Spleen (tissue), 11 donors: ENCODE measurements at regions not wholly inside any gene's neighbourhood (a gene's known extent, or its start where the extent isn't known, plus 50 kb on each side); places are given as distances from the start of the nearest gene placed in this dataset.

ENCODE experiments used
- DNase-seq: peaks from one replicate; pipeline ENCODE4 v3.0.0-alpha.2; 2020
- H3K27ac ChIP-seq, 8 donors: fragments of 200-600 bp; sonication (generic) in 7 of 8; 1 replicate in 4 of 8; 2 replicates in 4 of 8; pipeline versions ENCODE4 v1.5.0 to v1.8.0; 2016 to 2021; ENCODE audit warnings: inconsistent platforms in 4 of 8, mild to moderate bottlenecking in 4 of 8, moderate library complexity in 1 of 8
- H3K27me3 ChIP-seq, 7 donors: fragments of 200-600 bp; sonication (generic) in 6 of 7; replicated peaks in 1 of 7; 1 replicate in 4 of 7; 2 replicates in 3 of 7; pipeline versions ENCODE4 v1.5.0 to v1.8.0; 2016 to 2021; ENCODE audit warnings: inconsistent platforms in 3 of 7, mild to moderate bottlenecking in 1 of 7
- H3K36me3 ChIP-seq, 6 donors: fragments of 200-600 bp; sonication (generic) in 5 of 6; 1 replicate in 4 of 6; 2 replicates in 2 of 6; pipeline versions ENCODE4 v1.5.0 to v1.8.0; 2016 to 2021; ENCODE audit warnings: inconsistent platforms in 2 of 6
- H3K4me1 ChIP-seq, 6 donors: fragments of 200-600 bp; sonication (generic) in 5 of 6; 1 replicate in 3 of 6; 2 replicates in 3 of 6; pipeline versions ENCODE4 v1.5.0 to v1.8.0; 2016 to 2021; ENCODE audit warnings: inconsistent platforms in 3 of 6
- H3K4me3 ChIP-seq, 8 donors: fragments of 200-600 bp; sonication (generic) in 7 of 8; 1 replicate in 4 of 8; 2 replicates in 4 of 8; pipeline versions ENCODE4 v1.5.0 to v1.8.0; 2016 to 2021; ENCODE audit warnings: inconsistent platforms in 4 of 8, mild to moderate bottlenecking in 4 of 8, moderate library complexity in 2 of 8
- H3K9me3 ChIP-seq, 8 donors: fragments of 200-600 bp; sonication (generic) in 7 of 8; 1 replicate in 4 of 8; 2 replicates in 4 of 8; pipeline versions ENCODE4 v1.5.0 to v1.8.0; 2016 to 2021; ENCODE audit warnings: inconsistent platforms in 4 of 8
- CTCF ChIP-seq, 11 experiments: fragments of 200-600 bp in 7 of 11; fragments of 450-650 bp in 4 of 11; sonication (generic) in 4 of 11; IDR thresholded peaks in 8 of 11; conservative IDR thresholded peaks in 3 of 11; 1 replicate in 7 of 11; 2 replicates in 4 of 11; pipeline versions ENCODE4 v1.4.0 to v1.8.0; 2016 to 2021; ENCODE audit warnings: antibody characterized with exemption in 11 of 11, inconsistent platforms in 4 of 11, mild to moderate bottlenecking in 1 of 11
- POLR2A ChIP-seq, 3 donors: fragments of 450-650 bp; IDR thresholded peaks; one replicate each; pipeline ENCODE4 v1.5.1; 2017; ENCODE audit warnings: antibody characterized with exemption in 3 of 3, mild to moderate bottlenecking in 1 of 3
- POLR2AphosphoS5 ChIP-seq, 3 donors: sonication (generic); formaldehyde crosslinking; IDR thresholded peaks; one replicate each; pipeline ENCODE4 v1.5.1; 2017; ENCODE audit warnings: antibody characterized with exemption in 3 of 3
- WGBS, 5 donors: extraction: QIAGEN DNeasy Blood & Tissue Kit in 3 of 5; methylation state at CpG; one replicate each; pipeline versions ENCODE4 v1.1.5 to v1.1.7; 2013 to 2018; 5-methylcytosine and 5-hydroxymethylcytosine counted together
- intact Hi-C: fragments of 100-400 bp; cut with DNase I; formaldehyde crosslinking; loops from one replicate; pipeline ENCODE4 v1.15.0; 2023; ENCODE audit warnings: low total_unique reads
- donor health status: healthy with polysubstance abuse.
- donor health status: DM: no; HTN: no; CAD: no; lungs with moderate emphysema.
- donor health status: DM: no; HTN: no; CAD: no.
- donor health status: Bipolar disorder and iron deficiency.
- donor health status: healthy.
- donor health status: DM: no; HTN: no; CAD: no.
- donor health status: DM: yes; HTN: yes; CAD: no.

- H3K9me3 ChIP-seq: no peaks in the 10 kb centered on the region
- no peak overlapping the region for H3K4me3 ChIP-seq
- H3K4me1 ChIP-seq: no peaks in the 10 kb centered on the region
- no peak overlapping the region for H3K27ac ChIP-seq
- TF ChIP-seq CTCF (IDR thresholded peaks at IDR 0.05 in 8 of 11, conservative IDR thresholded peaks at IDR 0.05 in 3 of 11) (no peak), POLR2A (IDR thresholded peaks at IDR 0.05) (no peak), POLR2AphosphoS5 (IDR thresholded peaks at IDR 0.05) (no peak)
- 65 to 86% (median 84%) methylated on average over 3 of the region's 3 CpGs for WGBS, 5 donors
- H3K36me3 ChIP-seq: no peaks in the 10 kb centered on the region
- DNase-seq: no peak
- H3K27me3 ChIP-seq: no peaks in the 10 kb centered on the region
- intact Hi-C loops: no loop called here
These were observed 306.6 kb downstream of the ACTL7B start for GRCh38 chr9:108549184-108549583.

GRCh38 chr9:108547411-108548135, 308.2 kb downstream of the ACTL7B start:
- intact Hi-C loops: no loop called here
- no peak for TF ChIP-seq CTCF (IDR thresholded peaks at IDR 0.05 in 8 of 11, conservative IDR thresholded peaks at IDR 0.05 in 3 of 11)
- no peak for TF ChIP-seq POLR2A (IDR thresholded peaks at IDR 0.05)
- TF ChIP-seq POLR2AphosphoS5 (IDR thresholded peaks at IDR 0.05): no peak
- 86 to 93% (median 91%) methylated on average over 4 of the region's 4 CpGs for WGBS, 5 donors
- no peak overlapping the region for H3K4me3 ChIP-seq
- H3K9me3 ChIP-seq: no peaks in the 10 kb centered on the region
- no peaks in the 10 kb centered on the region for H3K27me3 ChIP-seq
- DNase-seq: no peak
- H3K27ac ChIP-seq: no peak overlapping the region
- no peaks in the 10 kb centered on the region for H3K4me1 ChIP-seq
- no peaks in the 10 kb centered on the region for H3K36me3 ChIP-seq

GRCh38 chr9:108546215-108546614, 309.6 kb downstream of the ACTL7B start:
- Histone ChIP-seq H3K4me1 (no peaks in the 10 kb centered on the region), H3K36me3 (no peaks in the 10 kb centered on the region), H3K27ac (no peak overlapping the region), H3K4me3 (no peak overlapping the region), H3K27me3 (no peaks in the 10 kb centered on the region), H3K9me3 (no peaks in the 10 kb centered on the region)
- 58 to 76% (median 66%) methylated on average over 2 of the region's 2 CpGs for WGBS, 5 donors
- intact Hi-C loops: no loop called here
- TF ChIP-seq CTCF (IDR thresholded peaks at IDR 0.05 in 8 of 11, conservative IDR thresholded peaks at IDR 0.05 in 3 of 11) (no peak), POLR2A (IDR thresholded peaks at IDR 0.05) (no peak), POLR2AphosphoS5 (IDR thresholded peaks at IDR 0.05) (no peak)
- DNase-seq: no peak

- H3K4me1 ChIP-seq: no peaks in the 10 kb centered on the region
- 90 to 99% (median 92%) methylated on average over 4 of the region's 4 CpGs for WGBS, 5 donors
- no peaks in the 10 kb centered on the region for H3K36me3 ChIP-seq
- intact Hi-C loops: no loop called here
- H3K9me3 ChIP-seq: no peaks in the 10 kb centered on the region
- no peaks in the 10 kb centered on the region for H3K27me3 ChIP-seq
- no peak overlapping the region for H3K27ac ChIP-seq
- no peak for DNase-seq
- no peak overlapping the region for H3K4me3 ChIP-seq
- TF ChIP-seq POLR2AphosphoS5 (IDR thresholded peaks at IDR 0.05) (no peak), CTCF (IDR thresholded peaks at IDR 0.05 in 8 of 11, conservative IDR thresholded peaks at IDR 0.05 in 3 of 11) (no peak), POLR2A (IDR thresholded peaks at IDR 0.05) (no peak)
These were observed 310.4 kb downstream of the ACTL7B start for GRCh38 chr9:108545436-108545835.
